Inflammatory macrophage treated with lipopolysaccharide for 1 hour (primary cell): ENCODE measurements at regions not wholly inside any gene's neighbourhood (a gene's known extent, or its start where the extent isn't known, plus 50 kb on each side); places are given as distances from the start of the nearest gene placed in this dataset.
"Not testable (repeated sequence)": the region's sequence is repeated elsewhere in the genome, so short reads cannot be mapped to it uniquely, and the experiment has no call there.

ENCODE experiments used
- DNase-seq, 2 donors: peaks; one replicate each; pipeline ENCODE4 v3.0.0-alpha.2; 2020 to 2022

DNA sequence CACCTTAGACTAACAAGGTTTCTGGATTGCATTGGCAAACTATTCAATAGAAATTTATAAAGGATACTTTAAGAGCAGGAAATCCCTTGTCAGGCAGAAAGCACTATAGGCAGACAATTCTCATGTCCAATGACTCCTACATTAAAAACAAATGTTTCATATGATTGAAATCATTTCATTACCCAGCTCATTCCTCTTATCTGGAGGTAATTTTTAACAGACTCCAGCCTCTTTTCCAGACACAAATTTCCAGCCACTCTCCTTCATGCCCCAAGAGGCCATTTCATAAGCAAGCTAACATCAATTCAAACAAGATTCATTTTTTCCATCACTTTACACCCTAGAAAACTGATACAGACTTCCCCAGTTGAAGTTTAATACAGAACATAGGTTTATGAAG lies 495.1 kb upstream of the FRG1 start:
- no peak for DNase-seq

DNA sequence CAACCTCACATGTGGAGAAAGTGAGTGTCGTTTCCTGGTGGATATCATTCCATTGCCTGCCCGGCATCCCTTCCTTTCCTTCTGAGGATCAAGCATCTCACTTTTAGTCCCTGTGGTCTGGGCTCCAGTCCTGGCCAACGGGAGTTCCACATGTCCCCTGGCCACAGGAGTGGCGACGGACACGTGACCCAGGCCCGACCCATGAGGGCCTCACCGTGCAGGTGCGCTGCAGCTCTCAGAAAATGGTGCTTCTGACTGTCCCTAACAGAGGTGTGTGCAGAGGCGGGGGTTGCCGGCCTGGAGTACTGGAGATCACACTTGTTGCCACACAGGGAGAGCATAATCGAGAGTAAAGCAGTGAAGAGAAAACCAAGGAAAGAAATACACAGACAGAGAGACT lies 476.9 kb upstream of the FRG1 start:
- DNase-seq = no peak

DNA sequence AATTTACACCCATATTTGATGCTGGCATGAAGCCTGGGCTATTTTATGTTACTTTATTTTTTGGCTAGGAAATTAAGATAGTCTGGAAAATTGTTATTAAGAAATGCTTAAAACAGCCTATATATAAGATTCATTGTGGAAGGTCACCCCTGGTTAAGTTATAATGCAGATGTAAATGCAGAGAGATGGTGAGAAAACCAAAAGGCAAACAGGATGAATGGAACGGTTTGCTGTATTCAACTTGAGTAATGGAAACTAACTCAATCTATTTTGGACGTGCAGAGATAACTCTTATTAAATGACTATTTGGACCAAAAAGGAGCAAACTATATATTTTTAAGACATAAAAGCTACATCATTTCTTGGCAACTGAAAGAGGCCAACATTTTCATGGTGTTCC lies 446.3 kb upstream of the FRG1 start:
- DNase-seq = no peak

DNA sequence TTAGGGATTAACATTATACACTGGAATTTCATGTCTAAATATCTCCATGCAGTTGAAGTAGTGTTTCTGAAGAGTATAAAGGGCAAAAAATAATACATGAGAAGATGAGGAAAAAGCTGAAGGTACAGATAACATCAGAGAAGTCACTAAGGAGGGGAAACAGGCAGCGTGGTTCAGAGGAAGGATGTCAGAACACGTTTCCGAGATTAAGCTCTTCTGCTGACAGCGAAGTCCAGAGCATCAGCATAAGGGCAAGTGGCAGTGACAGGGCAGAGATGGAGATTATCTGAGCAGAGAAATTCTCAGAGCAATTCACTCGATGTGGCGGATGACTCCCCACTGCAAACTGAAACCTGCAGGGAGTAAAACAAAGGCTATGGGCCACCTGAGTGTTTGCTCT lies 443.2 kb upstream of the FRG1 start:
- no peak for DNase-seq

DNA sequence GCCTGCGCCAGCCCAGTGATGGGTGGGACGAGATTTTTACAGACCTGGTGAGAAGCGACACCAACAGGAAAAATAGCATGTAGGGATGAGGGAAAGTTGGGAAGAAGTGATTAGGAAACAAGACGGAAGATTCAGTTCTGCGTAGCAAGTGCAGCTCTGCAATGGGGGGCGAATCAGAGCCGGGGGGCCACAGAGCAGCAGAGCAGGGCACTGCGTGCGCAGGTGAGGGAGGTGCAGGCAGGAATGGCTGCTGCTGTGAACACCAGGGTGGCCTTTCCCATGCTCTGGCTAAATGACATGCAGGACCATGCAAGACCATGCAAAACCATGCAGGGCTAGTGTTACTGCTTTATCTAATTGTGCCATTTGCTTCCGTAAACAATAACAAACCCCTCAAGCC lies 442.7 kb upstream of the FRG1 start:
- no peak for DNase-seq

DNA sequence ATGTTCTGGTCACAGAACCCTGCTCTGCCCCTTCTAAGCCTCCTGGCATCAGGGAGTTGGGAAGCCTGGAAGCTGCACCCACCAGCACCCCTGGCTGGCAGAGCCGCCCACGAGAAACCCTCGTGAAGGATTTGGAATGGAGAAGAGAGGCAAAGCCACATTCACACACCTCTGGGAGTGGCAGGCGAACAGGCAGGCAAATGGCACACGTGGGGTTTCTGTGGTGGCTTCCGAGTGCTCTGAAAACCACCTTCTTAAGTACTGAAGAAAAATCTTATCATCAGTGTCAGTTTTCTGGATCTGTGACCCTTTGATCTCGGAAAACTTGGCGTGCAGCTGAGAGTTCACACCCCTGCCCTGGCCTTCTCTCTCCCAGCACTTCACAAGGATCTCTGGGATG lies 442.2 kb upstream of the FRG1 start:
- DNase-seq = no peak

DNA sequence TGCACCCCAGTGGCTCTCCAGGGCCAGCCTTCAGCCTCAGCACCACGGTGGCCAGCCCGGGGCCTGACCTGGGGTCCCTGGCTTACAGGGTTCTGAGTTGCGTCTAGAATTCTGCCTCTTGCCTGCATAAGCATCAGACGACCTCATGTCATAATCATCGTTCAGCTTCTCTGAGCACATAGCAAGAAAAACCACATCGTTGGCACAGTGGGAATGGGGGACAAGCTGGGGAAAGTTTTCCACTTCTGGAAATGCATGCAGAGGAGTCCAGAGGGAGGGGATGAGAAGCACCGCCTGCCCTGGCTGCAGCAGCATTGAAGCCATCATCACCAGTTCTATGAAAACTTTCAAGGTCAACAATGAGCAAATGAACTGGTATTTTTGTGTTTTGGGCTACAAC lies 441.0 kb upstream of the FRG1 start:
- no peak for DNase-seq

DNA sequence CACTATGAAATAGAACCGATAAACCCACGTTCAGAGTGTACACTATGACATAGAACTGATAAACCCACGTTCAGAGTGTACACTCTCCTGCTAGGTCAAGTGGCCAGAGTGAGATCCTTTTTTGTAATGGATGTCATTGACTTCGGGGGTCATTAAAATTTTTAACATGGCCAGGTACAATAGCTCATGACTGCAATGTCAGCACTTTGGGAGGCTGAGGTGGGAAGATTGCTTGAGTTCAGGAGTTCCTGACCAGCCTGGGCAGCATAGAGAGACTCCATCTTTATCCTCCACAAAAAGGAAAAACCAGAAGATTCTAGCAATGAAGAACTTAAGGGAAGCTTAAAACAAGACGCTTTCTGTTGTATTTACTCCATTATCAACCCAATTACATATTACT lies 439.7 kb upstream of the FRG1 start:
- no peak for DNase-seq

DNA sequence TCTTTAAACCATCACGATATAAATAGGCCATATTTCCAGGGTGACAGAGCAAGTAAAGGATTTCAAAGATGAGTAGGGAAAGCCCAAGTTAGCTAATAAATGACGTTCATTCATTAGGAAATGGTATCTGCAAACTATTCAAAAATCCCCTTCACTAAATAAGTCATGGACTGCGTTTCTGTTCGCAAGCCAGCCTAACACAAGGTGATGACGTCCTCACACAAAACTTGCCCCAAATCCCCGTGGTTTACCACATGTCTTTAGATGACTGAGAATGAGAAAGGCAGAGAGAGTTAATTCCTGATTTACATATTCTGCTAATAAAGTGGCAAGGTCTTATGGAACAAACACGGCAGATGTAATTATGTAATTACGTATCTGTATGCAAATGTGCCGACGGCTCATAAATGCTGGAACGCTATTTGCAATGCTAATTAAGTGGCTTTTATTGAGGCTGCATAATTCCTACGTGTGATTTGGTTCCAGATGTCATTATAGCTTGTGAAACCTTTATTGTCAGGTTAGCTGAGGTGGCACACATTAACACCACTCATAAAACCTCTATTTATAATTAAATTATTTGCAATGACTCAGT lies 437.7 kb upstream of the FRG1 start:
- peak; percentile 19 to 25 for DNase-seq

DNA sequence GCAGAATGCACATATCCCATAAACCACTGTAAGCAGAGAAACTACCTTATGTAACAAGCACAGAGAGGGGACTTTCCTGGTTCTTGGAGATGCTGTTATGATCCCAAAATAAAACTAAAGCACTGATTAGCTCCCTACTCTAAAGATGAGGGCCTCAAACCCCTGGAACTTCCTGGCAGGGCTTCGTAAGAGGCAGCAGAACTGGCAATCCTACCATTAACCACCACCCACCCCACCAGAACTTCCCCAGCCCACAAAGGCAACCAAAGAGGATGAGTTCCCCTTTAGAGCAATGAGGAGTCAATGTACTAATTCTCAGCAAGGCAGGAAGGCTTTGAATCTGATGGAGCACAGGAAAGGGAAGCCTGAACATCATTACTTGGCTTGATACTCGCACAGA lies 436.5 kb upstream of the FRG1 start:
- DNase-seq = peak; percentile 73 to 92

DNA sequence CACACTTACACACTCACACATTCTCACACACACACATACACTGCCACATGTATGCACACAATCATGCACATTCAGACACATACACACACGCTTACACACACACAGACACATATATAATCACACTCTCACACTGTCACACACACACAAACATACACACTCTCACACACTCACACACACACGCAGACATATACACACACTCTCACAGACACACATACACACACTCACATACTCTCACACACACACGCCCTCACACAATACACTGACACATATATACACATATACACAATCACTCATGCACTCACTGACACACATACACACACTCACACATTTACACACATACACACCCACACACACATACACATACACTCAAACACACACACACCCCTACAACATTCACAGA lies 435.3 kb upstream of the FRG1 start:
- DNase-seq = no peak

DNA sequence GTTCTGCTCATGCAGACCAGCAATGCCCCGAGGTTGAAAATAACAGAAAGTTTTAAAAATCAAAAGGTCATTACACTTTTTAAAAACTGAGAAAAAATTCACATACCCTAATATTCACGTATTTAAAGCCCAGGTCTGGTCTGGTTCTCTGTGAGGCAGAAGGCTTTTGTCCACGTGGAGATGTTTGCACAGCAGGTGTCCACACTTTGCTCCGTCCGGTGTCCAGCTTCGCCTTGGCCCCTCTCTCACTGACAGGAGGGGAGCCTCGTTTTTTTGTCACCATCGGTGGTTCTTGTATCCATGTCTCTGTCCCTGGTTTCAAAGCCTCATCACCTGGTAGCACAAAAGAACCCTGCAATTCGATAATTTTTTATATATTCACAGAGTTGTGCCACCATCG lies 434.6 kb upstream of the FRG1 start:
- DNase-seq = no peak

DNA sequence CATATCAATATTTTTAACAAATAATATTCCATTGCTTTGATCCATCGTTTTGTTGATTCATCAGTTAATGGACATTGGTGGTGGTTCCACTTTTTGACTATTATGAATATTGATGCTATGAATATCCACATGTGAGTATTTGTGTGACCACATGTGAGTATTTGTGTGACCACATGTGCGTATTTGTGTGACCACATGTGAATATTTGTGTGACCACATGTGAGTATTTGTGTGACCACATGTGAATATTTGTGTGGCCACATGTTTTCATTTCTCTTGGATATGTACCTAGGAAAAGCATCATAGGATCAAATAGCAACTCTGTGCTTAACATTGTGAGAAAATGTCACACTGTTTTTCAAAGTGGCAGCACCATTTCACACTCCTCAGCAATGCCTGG lies 433.6 kb upstream of the FRG1 start:
- DNase-seq = no peak

DNA sequence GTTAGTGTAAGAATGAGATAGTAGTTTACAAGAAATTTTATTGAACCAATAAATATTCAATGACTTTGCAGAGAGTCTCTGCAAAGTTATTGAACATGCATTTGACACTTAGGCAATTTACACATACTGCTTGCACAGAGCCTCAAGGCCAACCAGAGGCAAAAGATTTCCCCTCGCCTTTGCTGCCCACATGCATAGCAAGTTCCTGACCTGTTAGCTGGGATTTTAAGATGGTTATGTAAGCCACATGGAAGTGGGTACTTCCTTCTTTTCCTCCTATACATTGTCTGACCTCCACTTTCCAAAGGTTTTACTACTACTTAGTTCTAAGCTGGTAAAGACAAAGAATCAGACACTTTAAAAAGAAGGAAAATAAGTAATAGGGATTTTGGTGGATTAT lies 430.1 kb upstream of the FRG1 start:
- DNase-seq = peak; percentile 26 to 60

DNA sequence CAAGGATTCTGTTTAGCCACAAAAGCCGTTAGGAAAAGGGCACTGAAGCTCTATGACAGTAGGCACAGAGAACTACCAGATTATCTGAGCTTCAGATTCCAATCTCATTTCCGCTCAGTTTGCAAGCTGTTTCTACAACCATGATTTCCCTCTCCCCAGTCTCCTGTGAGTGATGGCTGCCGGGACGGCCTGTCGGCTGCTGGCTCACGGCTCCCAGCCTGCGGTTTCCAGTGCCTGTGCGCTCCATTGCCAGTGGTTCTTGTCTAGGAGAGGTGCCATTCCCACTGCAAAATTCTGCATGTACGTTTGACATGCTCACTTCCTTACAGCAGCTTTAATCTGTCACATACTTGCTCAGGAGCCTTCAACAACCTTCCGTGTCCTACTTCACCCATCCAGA lies 429.1 kb upstream of the FRG1 start:
- DNase-seq = no peak

DNA sequence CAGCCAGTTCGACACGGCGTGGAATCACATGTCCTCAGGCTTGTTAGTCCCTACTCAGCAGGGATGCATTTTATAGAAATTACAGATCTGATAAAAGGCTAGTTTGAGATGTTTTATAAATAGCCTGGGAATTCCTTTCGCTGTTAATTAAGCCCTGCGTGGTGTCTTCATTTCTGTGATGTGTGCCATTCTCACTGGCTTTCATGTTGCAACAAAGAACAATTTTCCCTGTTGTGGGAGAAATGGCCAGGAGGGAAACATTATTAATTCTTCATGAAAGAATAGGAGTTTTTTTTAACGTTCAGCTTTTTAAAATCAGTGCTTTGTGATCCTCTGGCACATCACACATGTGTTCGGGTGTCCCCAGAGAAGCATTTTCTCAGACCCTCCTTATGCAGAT lies 427.3 kb upstream of the FRG1 start:
- DNase-seq = no peak

DNA sequence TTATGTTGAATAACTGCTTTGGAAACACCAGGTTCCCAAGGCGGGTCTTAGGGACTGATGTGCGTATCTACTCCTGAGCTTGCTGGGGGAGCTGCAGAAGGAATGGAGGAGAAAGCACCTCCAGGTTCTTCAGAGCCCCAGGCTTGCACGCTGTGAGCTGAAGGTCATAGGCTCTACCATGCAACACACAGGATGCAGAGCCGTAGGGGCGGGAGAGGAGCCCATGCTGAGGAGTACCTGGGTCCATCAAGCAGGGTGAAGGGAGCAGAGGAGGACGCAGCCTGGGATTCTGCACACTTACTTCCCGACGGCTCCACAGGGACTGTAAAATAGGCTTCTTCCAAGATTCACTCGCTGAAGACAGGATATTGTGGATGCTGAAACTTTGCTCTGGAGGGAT lies 426.5 kb upstream of the FRG1 start:
- DNase-seq = no peak

DNA sequence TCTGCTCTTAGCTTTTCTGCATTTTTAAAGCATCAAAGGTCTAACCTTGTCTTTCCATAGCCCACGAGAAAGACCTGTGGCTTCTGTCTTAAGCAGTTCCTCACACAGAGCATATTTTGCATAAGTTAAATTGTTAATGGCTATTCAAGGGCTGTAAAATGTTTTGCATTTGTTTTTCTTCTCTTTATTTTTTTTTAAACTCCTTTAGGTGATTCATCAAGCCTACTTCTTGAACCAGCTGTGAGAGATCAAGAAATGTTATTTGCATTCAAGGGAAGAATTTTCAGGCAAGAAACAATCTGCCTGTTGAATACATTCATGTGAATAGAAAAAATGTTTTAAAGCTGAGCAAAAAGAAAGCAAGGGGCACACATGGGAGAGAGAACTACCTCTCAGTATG lies 423.8 kb upstream of the FRG1 start:
- DNase-seq = no peak

DNA sequence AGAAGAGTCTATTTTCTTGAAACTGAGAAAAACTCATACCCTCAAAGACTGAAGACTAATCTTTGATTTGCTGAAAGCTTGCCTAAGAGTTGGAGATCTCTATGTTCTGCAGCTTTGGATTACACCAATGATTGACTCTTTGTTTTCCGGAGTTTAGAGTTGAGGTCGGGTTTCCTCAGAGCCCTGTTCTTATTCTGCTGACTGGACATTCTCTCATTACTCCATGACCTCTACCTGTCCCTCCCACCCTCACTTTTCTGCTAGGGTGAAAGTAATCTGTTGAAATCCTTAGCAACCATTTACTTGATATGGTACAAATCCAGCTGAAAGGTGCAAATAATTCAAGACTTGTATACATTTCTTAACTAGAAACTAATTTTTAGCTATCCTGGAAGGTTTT lies 421.5 kb upstream of the FRG1 start:
- no peak for DNase-seq

DNA sequence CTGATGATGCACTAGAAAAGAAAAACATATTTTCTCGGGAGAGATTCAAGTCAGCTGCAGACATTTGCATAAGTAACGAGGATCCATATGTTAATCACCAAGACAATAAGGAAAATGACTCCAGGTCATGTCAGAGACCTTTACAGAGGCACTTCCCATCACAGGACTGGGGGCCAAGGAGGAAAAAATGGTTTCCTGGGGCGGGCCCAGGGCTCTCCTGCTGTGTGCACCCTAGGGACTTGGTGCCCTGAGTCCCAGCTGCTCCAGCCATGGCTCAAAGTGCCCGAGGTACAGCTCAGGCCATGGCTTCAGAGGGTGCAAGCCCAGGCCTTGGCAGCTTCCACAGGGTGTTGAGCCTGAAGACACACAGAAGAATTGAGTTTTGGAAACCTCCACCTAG lies 415.4 kb upstream of the FRG1 start:
- DNase-seq = no peak

DNA sequence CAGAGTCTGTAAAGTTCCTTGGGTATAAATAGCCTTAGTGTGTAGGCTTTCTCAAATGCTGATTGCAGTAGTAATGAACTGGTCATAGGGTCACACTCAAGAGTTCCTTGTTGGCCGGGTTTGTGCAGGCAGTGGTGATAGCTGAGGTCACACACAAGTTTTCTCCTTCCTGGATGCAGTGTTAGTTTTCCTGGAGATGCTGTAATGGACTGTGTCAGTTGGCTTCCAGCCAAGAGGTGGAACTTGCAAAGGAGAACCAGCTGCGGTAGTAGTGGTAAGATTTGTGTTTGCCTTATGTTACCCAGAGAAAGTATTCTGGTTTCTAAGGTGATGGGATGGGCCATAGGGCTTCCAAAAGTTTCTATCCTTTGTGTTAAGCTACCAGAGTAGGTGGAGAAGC lies 409.8 kb upstream of the FRG1 start:
- DNase-seq = peak; percentile 40 to 53

DNA sequence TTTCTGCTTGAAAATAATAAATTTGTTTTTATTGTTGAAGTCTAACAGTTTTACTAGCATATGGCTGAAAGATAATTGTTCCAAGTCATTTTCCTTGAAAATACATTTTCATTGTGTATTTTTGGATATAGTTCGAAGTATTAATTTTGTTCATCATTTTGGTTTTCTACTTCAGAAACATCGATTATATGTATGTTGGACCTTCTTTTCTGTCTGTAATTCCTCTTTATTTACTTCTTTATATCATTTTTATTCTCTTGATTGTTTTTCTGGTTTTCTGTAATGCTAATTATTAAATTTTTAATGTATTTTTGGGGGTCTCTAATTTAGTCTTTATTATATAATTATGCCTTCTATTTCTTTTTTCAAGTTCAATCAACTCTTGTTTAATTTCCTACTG lies 407.1 kb upstream of the FRG1 start:
- DNase-seq = no peak

DNA sequence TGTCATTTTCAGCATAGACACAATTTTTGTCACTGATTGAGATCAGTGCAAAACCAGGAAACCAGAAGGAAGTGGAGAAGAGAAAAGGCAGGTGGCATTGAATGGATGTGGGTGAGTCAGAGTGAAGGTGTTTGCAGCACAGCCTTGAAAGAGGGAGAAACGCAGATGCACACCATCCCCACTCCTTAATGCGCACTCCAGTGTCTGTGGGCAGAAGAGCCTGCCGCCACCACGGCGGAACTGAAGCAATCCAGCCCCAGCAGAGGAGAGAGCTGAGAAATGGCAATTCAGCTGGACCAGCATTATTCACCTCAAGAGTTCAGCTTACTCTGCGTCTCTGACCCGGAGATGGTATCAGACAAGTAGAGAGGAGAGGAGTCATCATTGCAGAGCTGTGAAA lies 393.1 kb upstream of the FRG1 start:
- no peak for DNase-seq

DNA sequence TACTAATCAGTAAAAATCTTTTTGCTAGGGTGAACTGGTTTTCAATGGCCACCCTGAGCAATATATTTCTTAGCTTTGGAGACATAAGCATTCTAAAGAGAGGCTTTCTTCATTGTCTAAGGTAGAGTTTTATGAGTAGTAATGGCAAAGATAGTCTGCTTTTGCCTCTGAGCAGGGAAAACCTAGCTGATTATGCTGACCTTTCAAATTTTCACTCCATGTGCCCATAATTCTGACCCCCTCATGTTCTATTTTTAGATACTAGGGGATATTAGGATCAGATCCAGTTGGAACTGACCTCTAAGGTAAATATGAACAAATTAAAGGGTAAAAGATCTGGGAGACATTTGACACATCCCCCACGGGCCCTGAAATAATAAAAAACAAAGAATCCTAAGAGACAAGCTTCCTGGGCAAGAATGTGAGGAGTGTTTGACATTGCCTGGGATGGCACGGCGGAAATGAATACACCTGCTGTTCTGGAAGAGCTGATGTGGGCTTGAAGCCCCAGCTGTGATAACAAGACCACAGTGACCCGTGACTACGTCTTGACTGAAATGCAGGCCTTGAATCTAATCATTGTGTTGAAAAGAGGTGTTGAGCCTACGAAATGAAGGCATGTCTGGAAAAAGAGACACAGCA lies 392.1 kb upstream of the FRG1 start:
- no peak for DNase-seq

DNA sequence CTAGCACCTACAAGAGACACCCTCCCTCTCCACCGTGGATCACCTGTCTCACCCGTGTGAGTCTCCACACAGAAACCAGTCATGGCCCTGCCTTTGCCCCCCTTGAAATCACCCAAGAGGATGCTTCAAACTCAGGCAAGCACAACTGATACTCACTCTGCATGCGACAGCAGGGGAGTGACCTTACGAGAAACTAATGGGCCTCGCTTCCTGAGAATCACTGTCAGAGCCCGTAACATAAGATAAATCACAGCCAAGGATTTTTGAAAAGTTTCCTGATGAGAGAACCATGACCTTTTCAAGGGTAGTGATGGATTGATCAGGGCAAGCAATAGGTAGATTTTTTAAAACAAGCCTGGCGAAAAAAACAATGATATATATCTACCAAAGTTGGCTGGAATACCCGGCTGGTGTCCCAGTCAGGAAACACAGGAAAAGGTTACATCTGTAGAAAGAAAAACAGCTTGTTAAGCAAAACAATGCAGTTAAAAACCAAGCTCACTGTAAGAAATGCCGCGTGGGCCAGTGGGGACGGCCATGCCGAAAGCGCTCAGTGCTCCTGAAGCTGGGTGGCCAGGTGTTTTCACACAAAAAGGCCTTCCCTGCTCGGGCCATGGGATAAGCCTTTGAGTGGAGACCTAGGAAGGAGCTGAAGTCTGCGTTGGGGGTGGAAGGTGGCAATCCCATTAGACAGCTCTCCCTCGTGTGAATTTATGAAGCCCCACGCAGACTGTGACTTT lies 388.6 kb upstream of the FRG1 start:
- not testable (repeated sequence) for DNase-seq
